Upper lobe of left lung (tissue), 4 donors: ENCODE measurements at regions not wholly inside any gene's neighbourhood (a gene's known extent, or its start where the extent isn't known, plus 50 kb on each side); places are given as distances from the start of the nearest gene placed in this dataset.

ENCODE experiments used
- EP300 ChIP-seq, 4 donors: sonication (generic); formaldehyde crosslinking; IDR thresholded peaks; one replicate each; pipeline ENCODE4 v1.5.1; 2017; ENCODE audit warnings: antibody characterized with exemption in 4 of 4, control low read depth in 2 of 4
- POLR2A ChIP-seq, 4 donors: fragments of 450-650 bp; IDR thresholded peaks; one replicate each; pipeline ENCODE4 v1.5.1; 2016 to 2017; ENCODE audit warnings: antibody characterized with exemption in 4 of 4, mild to moderate bottlenecking in 2 of 4
- POLR2AphosphoS5 ChIP-seq, 2 donors: sonication (generic); formaldehyde crosslinking; IDR thresholded peaks; one replicate each; pipeline ENCODE4 v1.5.1; 2017; ENCODE audit warnings: antibody characterized with exemption in 2 of 2
- TF ChIP-seq, protein P1 (sequence below), 6 experiments: fragments of 450-650 bp in 4 of 6; fragments of 200-600 bp in 2 of 6; sonication (generic) in 2 of 6; IDR thresholded peaks; one replicate each; pipeline ENCODE4 v1.5.1; 2016 to 2019; ENCODE audit warnings: antibody characterized with exemption in 6 of 6

DNA sequence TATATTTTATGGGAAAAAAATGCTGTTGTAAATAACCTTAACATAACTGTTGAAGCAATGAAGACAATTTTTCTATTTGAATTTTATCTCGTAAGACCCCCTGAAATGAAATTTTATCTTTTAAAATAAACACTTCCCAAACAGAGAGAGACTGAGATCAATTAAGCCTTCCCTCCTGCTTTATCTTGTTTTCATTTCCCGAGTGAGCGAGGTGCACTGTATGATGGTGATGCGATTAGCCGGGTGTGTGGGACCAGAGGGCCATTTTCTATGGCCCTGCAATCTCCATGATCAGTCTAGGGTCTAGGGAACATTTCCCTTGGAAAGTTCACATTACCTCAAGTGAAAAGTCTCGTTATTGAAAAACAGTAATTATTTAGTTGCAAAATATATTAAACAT lies 134.1 kb upstream of the MID1 start:
- TF ChIP-seq, protein P1, sequence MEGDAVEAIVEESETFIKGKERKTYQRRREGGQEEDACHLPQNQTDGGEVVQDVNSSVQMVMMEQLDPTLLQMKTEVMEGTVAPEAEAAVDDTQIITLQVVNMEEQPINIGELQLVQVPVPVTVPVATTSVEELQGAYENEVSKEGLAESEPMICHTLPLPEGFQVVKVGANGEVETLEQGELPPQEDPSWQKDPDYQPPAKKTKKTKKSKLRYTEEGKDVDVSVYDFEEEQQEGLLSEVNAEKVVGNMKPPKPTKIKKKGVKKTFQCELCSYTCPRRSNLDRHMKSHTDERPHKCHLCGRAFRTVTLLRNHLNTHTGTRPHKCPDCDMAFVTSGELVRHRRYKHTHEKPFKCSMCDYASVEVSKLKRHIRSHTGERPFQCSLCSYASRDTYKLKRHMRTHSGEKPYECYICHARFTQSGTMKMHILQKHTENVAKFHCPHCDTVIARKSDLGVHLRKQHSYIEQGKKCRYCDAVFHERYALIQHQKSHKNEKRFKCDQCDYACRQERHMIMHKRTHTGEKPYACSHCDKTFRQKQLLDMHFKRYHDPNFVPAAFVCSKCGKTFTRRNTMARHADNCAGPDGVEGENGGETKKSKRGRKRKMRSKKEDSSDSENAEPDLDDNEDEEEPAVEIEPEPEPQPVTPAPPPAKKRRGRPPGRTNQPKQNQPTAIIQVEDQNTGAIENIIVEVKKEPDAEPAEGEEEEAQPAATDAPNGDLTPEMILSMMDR (IDR thresholded peaks at IDR 0.05): no peak
- TF ChIP-seq POLR2A (IDR thresholded peaks at IDR 0.05) (no peak), POLR2AphosphoS5 (IDR thresholded peaks at IDR 0.05) (no peak), EP300 (IDR thresholded peaks at IDR 0.05) (no peak)
